ENCODE measurements at regions not wholly inside any gene's neighbourhood (a gene's known extent, or its start where the extent isn't known, plus 50 kb on each side); places are given as distances from the start of the nearest gene placed in this dataset.

DNA sequence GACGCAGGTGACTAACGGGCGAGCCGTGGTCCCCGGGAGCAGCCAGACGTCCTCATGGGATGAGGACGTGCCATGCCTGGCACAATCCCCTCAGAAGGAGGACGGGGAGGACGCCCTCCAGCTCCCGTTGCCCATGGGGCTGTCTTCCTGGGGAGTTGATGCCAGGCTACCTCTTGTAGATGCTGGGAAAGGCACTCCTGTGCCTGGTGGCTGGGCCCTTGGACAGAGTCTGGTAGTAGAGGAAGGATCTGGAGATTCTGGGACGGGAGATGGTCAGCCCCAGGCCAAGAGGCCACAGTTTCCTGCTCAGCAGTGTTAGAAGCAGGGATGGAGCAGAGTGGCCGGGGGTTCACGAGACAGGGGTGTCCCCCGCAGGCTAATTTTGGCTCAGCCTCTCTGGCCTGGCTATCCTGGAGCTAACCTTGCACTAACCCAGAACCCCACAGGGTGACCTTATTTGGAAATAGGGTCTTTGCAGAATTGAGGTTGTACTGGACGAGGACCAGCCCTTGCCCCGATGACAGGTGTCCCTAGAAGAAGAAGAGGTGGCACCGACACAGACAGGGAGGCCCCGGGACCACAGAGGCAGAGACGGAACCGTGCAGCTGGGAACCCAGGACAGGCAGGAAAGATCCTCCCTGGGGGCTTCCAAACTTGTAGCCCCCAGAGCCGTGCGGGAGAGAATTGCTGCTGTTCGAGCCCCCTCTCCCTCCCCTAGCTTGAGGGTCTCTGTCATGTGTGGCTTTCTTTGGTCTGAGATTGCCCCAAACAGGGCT lies 50.1 kb upstream of the ADRA2C start:
- DNase-seq, result no peak

- DNase-seq, result no peak
Observed at GRCh38 chr4:3715061-3715854, 50.9 kb upstream of the ADRA2C start.

GRCh38 chr4:3714642-3715001 lies 51.6 kb upstream of the ADRA2C start:
- DNase-seq, result no peak

DNA sequence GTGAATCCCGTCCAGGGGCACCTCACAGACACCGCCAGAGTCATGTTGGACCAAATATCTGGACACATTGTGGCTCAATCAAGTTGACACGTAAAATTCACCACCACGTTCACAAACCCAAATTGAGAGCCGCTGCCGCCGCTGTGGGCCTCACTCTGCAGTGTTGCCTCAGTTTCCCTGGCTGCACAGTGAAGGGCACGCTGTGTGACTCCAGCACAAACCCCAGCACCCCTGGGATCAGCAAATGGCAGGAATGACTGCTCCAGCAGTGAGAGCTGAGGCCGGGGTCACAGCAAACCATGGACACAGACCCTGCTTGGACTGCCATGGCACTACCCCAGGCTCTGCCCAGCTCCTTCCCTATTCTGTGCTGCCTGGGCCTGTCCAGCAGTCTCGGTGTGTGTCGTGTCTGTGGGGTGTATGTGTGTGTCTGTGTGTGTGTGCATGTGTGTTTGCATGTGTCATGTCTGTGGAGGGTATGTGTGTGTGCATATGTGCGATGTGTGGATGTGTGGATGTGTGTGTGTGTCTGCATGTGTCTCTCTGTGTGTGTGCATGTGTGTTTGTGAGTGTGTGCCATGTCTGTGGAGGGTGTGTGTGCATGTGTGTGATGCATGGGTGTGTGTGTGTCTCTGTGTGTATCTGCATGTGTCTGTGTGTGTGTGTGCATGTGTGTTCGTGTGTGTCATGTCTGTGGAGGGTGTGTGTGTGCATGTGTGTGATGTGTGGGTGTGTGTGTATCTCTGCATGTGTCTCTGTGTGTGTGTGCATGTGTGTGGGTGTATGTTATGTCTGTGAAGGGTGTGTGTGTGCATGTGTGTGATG lies 52.2 kb upstream of the ADRA2C start:
- no peak for DNase-seq

DNA sequence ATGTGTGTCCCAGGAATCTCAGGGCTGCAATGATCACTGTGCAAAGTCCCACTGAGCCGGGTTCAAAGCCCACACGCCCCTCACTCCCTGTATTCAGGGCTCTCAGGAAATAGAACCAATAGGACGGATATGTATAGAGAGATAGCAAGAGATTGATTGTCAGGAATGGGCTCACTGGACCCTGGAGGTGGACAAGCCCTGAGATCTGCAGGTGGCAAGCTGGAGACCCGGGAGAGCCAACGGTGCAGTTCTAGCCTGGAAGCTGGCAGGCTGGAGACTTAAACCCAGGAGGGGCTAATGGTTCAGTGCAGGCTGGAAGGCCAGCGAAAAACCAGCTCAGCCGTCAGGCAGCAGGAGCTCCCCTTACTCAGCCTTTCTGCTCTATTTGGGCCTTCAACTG lies 52.8 kb upstream of the ADRA2C start:
- no peak for DNase-seq

- no peak for DNase-seq
Observed at GRCh38 chr4:3712936-3713335, 53.2 kb upstream of the ADRA2C start.

GRCh38 chr4:3712112-3712805 lies 53.9 kb upstream of the ADRA2C start:
- no peak for DNase-seq

GRCh38 chr4:3711183-3712111 lies 54.7 kb upstream of the ADRA2C start:
- DNase-seq, result no peak

GRCh38 chr4:3710451-3711182 lies 55.6 kb upstream of the ADRA2C start:
- no peak for DNase-seq

- DNase-seq, result no peak
Observed at GRCh38 chr4:3709846-3710441, 56.2 kb upstream of the ADRA2C start.

DNA sequence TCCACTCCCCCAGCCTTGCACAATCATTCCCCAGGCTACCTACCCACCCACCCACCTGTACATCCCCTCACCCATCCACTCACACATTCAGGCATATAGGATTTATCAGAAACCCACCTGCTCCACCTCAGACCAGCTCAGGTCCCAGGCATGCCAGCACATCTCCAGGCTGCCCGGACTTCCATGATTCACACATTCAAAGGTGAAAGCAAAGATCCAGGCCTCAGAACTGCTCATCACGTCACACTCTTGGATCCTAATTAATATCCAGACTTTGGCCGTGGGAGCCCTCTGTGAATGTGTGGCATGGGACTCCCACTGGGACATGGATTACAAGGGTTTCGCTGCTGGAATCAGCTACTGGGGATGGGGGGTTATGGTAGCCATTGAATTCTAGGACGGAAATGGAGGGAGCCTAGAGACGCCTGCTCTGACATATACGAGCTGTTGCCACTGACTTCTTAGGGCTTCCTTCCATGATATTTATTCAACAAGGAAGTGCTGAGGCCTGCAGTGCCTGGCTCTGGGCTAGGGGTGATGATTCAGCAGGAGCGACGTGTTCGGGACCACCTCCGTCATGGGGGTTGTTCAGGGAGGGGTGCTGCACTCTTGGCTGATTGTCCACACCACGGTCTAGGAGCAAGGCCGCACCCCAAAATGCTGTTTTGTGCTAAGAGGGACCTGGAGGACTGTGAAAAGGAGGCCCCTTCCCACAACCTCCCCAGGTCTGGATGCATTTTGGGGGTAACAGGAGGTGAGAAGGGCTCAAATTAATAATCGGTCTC lies 56.9 kb upstream of the ADRA2C start:
- DNase-seq, result no peak

GRCh38 chr4:3708611-3709010 lies 57.6 kb upstream of the ADRA2C start:
- no peak for DNase-seq

GRCh38 chr4:3708103-3708510 lies 58.1 kb upstream of the ADRA2C start:
- no peak for DNase-seq

DNA sequence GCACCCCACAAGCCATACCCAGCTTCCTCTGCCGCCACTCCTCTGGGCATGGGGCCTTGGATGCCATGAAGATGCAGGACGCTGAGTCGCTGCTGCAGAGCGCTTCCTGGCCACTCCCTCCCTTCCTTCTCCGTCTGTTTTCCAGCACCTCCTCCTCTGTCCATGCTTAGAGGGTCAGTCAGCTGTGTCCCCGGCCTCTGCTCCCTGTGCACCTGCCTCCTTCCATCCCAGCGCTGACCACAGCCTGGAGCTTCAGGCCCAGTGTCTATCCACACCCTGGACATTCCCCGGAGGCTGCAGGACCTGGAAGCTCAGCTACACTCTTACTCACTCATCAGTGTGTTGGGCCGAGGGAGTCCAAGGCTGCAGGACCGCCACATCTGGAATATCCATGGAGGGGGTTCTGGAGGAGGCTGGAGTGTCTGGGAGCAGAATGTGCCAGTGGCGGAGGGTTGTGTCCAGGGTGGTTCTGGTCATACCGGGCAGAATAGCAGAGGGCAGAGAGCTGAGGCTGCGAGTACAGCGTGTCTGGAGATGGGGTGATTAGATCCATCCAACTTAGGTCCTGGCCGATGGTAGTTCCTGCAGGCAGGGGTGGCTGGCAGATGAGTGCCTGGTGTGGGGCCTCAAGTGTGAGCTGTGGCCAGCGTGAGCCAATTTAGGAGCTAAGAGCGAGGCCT lies 58.6 kb upstream of the ADRA2C start:
- DNase-seq, result no peak

DNA sequence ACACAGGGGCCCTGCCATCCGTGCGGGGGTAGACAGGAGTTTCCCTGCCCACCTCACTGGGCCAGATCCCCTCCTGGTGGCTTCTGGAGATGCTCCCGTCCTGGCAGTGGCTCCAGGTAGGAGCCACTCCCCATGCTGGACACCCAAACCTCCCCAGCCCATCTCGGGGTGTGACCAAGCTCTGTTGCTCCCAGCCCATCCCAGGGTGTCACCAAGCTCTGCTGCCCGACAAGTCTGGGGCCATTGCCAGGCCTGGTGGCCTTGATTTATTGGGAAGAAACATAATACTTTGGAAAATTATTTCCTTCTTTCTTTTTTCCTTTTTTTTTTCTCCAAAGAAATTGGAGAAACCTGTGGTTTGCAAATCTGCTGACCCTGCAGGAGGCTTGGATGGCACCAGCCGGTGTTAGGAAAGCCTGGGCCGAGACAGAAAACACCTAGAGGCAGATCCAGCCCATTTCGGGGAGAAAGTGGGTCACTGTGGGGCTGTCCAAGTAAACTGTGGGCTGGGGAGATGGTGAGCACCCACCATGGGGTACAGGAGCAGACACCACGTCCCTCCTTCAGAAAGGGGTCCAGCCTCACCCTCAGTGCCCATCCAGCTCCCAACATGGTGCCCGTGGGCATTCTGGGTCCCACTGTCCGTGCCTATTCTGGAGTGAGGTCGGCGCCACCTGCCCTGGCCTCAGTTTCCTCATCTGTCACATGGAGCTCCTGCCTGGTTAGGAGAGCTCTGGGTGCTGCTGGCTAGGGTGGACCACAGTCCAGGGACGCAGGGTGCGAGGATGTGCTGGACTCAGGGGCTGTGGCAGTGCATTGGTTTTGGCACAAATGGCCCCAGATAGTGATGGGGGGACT lies 59.4 kb upstream of the ADRA2C start:
- no peak for DNase-seq

DNA sequence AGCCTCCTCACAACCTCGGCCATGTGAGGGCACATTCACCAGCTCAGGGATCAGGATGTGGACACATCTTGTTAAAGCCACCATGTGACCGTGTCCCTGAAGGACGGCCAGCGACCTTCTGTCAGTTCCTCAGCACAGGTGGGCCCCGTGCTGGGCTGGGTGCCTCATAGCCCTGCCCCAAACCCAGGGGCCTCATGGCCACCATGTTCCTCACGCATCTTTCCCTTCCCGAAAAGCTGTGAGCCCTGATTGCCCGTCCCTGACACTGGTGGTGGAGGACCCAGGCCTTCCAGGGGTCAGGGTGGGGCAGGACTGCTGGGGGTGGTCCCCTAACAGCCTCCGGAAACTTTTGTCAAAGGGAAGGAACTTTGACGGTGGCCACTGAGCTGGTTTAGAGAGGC lies 60.1 kb upstream of the ADRA2C start:
- DNase-seq, result no peak

GRCh38 chr4:3705236-3705987 lies 60.8 kb upstream of the ADRA2C start:
- no peak for DNase-seq
